ENCODE measurements at regions not wholly inside any gene's neighbourhood (a gene's known extent, or its start where the extent isn't known, plus 50 kb on each side); places are given as distances from the start of the nearest gene placed in this dataset.

DNA sequence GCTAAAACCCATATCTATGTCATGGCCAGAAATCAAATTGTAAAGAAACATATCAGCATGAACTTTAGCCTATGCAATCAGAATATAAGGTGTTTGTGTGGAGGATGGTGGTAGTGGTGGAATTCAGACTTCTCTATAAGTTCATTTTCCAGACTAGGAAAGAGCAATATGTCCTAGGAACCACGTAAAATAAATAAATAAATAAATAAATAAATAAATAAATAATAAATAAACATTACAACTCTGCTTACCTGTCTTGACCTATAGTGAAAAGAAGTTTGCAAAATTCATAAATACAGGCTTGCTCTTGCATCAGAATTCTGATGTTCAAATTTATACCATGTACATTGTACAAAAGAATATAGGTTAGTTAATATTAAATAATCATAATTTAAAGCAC is 1382.6 kb upstream of the ADGRL2 start:
- Histone ChIP-seq H3K27ac (ENCODE audit: low read depth, low read length, poor library complexity, severe bottlenecking) (no peak overlapping the region), H3K27me3 (replicated peaks; ENCODE audit: insufficient read depth, low read depth, low read length, poor library complexity) (no peaks in the 10 kb centered on the region), H3K4me3 (ENCODE audit: low read depth, low read length, poor library complexity, severe bottlenecking) (no peak overlapping the region), H3K4me1 (ENCODE audit: insufficient read depth, low read length, poor library complexity, severe bottlenecking) (no peaks in the 10 kb centered on the region), H3K36me3 (ENCODE audit: insufficient read depth, low read length, poor library complexity, severe bottlenecking) (no peaks in the 10 kb centered on the region), H3K9me3 (ENCODE audit: low read depth, low read length, poor library complexity, severe bottlenecking) (no peaks in the 10 kb centered on the region)
- ChIA-PET POLR2A (ENCODE audit: low non-redundant PET) (no interaction called here), CTCF (no interaction called here)
- no peak for DNase-seq (ENCODE audit: low spot score)
- TF ChIP-seq EZH2 (IDR thresholded peaks at IDR 0.05; ENCODE audit: borderline replicate concordance, low read depth, low read length, poor library complexity, severe bottlenecking) = no peak
- TF ChIP-seq, protein P1, sequence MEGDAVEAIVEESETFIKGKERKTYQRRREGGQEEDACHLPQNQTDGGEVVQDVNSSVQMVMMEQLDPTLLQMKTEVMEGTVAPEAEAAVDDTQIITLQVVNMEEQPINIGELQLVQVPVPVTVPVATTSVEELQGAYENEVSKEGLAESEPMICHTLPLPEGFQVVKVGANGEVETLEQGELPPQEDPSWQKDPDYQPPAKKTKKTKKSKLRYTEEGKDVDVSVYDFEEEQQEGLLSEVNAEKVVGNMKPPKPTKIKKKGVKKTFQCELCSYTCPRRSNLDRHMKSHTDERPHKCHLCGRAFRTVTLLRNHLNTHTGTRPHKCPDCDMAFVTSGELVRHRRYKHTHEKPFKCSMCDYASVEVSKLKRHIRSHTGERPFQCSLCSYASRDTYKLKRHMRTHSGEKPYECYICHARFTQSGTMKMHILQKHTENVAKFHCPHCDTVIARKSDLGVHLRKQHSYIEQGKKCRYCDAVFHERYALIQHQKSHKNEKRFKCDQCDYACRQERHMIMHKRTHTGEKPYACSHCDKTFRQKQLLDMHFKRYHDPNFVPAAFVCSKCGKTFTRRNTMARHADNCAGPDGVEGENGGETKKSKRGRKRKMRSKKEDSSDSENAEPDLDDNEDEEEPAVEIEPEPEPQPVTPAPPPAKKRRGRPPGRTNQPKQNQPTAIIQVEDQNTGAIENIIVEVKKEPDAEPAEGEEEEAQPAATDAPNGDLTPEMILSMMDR (conservative IDR thresholded peaks at IDR 0.05; ENCODE audit: low read depth, low read length) = no peak
- no TSS peak for BruUV-seq (replicated peaks)
- intact Hi-C loops (cut with micrococcal nuclease; ENCODE audit: unreplicated experiment) = no loop called here

DNA sequence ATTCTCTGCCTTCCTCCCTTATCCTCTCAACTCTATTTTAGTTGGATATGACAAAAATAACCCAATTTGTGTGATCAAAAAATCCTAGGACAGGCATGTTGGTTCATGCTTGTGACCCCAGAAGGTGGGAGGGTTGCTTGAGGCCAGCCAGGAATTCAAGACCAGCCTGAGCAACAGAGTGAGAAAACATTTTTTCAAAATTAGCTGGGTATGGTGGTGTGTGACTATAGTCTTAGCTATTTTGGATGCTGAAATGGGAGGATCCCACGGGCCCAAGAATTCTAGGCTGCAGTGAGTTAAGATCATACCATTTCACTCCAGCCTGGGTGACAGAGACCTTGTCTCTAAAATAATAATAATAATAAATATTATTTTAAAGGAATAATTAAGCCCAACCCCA is 1383.1 kb upstream of the ADGRL2 start:
- H3K27ac ChIP-seq (ENCODE audit: low read depth, low read length, poor library complexity, severe bottlenecking) = no peak overlapping the region
- no TSS peak for BruUV-seq (replicated peaks)
- TF ChIP-seq, protein P1 (conservative IDR thresholded peaks at IDR 0.05; ENCODE audit: low read depth, low read length) = no peak
- TF ChIP-seq EZH2 (IDR thresholded peaks at IDR 0.05; ENCODE audit: borderline replicate concordance, low read depth, low read length, poor library complexity, severe bottlenecking) = no peak
- no peak for DNase-seq (ENCODE audit: low spot score)
- POLR2A ChIA-PET (ENCODE audit: low non-redundant PET) = no interaction called here
- intact Hi-C loops (cut with micrococcal nuclease; ENCODE audit: unreplicated experiment) = no loop called here
- H3K36me3 ChIP-seq (ENCODE audit: insufficient read depth, low read length, poor library complexity, severe bottlenecking) = no peaks in the 10 kb centered on the region
- H3K4me3 ChIP-seq (ENCODE audit: low read depth, low read length, poor library complexity, severe bottlenecking) = no peak overlapping the region
- no peaks in the 10 kb centered on the region for H3K9me3 ChIP-seq (ENCODE audit: low read depth, low read length, poor library complexity, severe bottlenecking)
- no peaks in the 10 kb centered on the region for H3K4me1 ChIP-seq (ENCODE audit: insufficient read depth, low read length, poor library complexity, severe bottlenecking)
- CTCF ChIA-PET = no interaction called here
- no peaks in the 10 kb centered on the region for H3K27me3 ChIP-seq (replicated peaks; ENCODE audit: insufficient read depth, low read depth, low read length, poor library complexity)

DNA sequence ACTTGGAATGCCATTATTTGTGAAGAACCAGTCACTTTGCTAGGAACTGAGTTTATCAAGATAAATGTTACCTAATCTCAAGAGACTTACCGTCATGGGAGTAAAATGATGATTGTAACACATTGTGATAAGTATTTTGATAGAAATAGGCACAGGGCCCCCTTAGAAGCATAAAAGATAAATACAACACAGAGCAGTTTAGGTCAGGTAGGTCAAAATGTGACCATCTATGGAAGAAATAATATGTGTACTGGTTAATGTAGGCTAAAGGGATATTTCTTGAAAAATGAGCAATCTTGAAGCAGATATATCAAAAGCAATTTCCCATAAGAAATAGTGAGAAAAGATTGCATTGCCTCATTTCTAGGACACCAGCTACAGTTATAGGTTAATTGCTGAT is 1386.8 kb upstream of the ADGRL2 start:
- ChIA-PET POLR2A (ENCODE audit: low non-redundant PET) (no interaction called here), CTCF (no interaction called here)
- Histone ChIP-seq H3K27ac (ENCODE audit: low read depth, low read length, poor library complexity, severe bottlenecking) (no peak overlapping the region), H3K27me3 (replicated peaks; ENCODE audit: insufficient read depth, low read depth, low read length, poor library complexity) (no peaks in the 10 kb centered on the region), H3K9me3 (ENCODE audit: low read depth, low read length, poor library complexity, severe bottlenecking) (no peaks in the 10 kb centered on the region), H3K4me1 (ENCODE audit: insufficient read depth, low read length, poor library complexity, severe bottlenecking) (no peaks in the 10 kb centered on the region), H3K4me3 (ENCODE audit: low read depth, low read length, poor library complexity, severe bottlenecking) (no peak overlapping the region), H3K36me3 (ENCODE audit: insufficient read depth, low read length, poor library complexity, severe bottlenecking) (no peaks in the 10 kb centered on the region)
- DNase-seq (ENCODE audit: low spot score) = no peak
- BruUV-seq (replicated peaks) = no TSS peak
- no peak for TF ChIP-seq EZH2 (IDR thresholded peaks at IDR 0.05; ENCODE audit: borderline replicate concordance, low read depth, low read length, poor library complexity, severe bottlenecking)
- TF ChIP-seq, protein P1 (conservative IDR thresholded peaks at IDR 0.05; ENCODE audit: low read depth, low read length) = no peak
- intact Hi-C loops (cut with micrococcal nuclease; ENCODE audit: unreplicated experiment) = no loop called here

All from A673 (cell line).